Activated CD4-positive, alpha-beta T cell treated with anti-CD3 and anti-CD28 coated beads for 48 hours (primary cell): ENCODE measurements at regions not wholly inside any gene's neighbourhood (a gene's known extent, or its start where the extent isn't known, plus 50 kb on each side); places are given as distances from the start of the nearest gene placed in this dataset.
"Not testable (repeated sequence)": the region's sequence is repeated elsewhere in the genome, so short reads cannot be mapped to it uniquely, and the experiment has no call there.

Experiments
- DNase-seq: peaks from one replicate; pipeline ENCODE4 v3.0.0-alpha.2; 2020

DNA sequence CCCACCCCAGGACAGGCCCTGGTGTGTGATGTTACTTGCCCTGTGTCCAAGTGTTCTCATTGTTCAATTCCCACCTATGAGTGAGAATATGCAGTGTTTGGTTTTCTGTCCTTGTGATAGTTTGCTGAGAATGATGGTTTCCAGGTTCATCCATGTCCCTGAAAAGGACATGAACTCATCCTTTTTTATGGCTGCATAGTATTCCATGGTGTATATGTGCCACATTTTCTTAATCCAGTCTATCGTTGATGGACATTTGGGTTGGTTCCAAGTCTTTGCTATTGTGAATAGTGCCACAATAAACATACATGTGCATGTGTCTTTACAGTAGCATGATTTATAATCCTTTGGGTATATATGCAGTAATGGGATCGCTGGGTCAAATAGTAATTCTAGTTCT is 340.2 kb upstream of the MEIS1 start:
- not testable (repeated sequence) for DNase-seq

DNA sequence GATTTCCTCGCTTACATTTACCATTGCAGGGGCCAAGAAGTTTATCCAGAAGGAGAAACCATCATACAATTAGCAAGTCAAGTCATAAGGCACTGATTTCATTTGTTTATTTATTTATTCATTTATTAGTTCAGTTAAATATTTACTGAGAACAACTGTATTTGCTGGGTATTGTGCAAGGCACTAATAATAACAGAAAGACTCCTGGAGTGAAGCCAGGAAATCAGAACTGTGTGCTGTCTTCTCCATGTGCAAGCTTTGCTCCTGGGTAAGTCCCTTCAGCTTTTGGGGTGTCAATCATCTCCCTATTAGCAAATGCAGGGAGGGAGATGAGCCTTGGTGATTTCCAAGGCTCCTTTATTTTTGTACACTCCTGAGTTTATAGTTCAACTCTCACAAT is 341.6 kb upstream of the MEIS1 start:
- DNase-seq, result no peak

DNA sequence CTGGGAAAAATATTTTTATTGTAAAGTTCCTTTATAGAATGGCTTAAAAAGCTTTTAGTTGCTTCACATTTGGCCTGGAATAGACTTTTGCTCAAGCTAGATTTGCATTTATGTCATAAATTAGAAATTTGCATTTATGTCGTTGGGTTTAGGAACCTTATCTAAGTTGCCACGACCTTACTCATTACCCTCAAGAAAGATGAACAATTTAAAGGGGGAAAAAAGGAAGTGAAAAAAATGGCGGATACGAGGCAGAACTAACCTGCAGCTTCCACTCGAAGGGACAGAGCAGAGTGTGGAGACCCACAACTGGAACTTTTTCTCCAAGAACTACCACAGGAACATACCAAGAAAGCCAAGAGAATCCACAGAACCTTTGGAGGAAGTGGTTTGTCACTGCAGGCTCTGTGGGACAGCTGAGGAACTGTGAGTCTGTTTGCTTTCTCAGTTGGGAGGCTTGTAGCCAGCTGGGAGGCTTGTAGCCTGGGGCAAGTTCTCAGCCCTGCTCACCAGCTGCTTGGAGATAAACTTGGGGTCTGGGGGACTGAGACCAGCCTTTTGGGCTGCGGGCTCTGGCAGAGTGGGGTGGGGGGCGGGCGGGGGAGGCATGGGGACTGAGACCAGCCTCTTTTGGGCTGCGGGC is 349.9 kb upstream of the MEIS1 start:
- DNase-seq, result no peak

GRCh38 chr2:66082581-66082980 is 352.3 kb upstream of the MEIS1 start:
- DNase-seq, result no peak

DNA sequence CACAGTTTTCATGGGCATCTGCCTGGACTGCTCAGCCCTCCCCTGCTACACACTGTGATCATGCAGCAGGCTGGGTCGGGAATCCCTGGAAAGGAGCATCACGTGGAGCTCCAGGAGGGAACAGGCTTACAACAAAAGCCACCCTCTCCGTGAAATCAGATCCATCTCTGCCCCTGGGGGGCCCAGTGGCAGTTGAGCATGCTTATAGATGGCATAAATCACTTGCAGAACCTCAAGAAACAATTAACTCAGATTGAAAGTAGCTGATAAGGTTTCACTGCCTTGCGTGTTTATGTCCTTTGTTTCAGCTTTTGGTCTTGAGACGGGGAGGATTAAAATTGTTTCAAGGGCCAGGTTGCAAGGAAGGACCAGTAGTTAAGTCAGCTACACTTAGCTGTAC is 354.8 kb upstream of the MEIS1 start:
- DNase-seq, result no peak

GRCh38 chr2:66073172-66073571 is 361.8 kb upstream of the MEIS1 start:
- no peak for DNase-seq

GRCh38 chr2:66070721-66071602 is 364.0 kb upstream of the MEIS1 start:
- DNase-seq, result no peak

DNA sequence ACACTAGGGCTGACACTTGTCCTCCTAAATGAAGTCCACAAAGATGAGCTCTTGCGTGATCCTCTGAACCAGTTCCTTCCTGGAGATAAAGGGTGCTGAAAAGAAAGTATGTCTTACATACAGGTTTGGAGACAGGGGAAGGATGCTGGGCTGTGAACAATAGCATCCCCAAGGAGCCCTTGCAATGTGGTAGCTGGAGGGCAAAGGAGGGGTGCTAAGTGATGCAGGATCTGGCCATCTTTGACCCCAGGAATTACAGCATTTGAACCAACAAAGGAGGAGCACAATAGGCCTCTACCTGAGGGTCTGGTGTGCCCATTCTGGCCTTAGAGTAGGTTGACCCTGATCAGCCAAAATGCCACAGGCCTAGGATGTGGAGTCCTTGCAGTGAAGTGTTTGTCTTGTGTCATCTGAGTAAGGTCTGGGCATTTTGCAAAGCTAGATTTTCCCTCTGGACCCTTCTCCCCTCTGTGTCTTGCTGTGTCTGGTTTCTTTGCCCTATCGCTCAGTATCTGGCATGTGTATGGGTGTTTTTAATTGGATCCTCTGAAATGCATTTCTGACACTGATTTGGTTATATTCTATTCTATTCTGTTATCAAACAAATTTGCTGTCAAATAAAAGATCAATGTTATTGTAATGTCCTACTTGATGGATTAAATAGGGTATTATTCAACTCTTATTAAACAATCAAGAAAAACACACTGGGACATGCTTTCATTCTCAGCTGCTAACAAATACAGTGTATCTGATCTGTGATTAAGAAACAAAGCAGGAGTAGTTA is 364.8 kb upstream of the MEIS1 start:
- no peak for DNase-seq

- DNase-seq, result no peak
Observed at GRCh38 chr2:66066032-66066431, 368.9 kb upstream of the MEIS1 start.

GRCh38 chr2:66059332-66059731 is 375.6 kb upstream of the MEIS1 start:
- no peak for DNase-seq

- DNase-seq, result no peak
Observed at GRCh38 chr2:66058675-66059074, 376.2 kb upstream of the MEIS1 start.

DNA sequence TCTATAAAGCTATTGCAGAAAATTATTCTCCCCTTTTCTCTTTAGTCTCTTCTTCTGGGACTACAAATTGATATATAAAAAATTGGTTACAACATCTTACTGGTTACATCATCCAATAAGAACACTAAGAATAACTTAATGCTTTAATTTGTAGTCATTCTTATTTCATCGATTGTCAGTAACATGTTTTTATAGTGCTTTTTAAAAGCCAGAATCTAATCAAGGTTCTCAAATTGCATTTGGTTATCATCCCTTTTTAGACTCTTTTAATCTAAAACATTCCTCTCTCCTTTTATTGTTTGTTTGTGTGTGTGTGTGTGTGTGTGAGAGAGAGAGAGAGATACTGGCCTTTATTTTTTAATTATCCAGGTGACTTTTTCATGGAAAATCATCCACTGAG is 377.1 kb upstream of the MEIS1 start:
- DNase-seq, result no peak

- no peak for DNase-seq
Observed at GRCh38 chr2:66050392-66050791, 384.5 kb upstream of the MEIS1 start.

- no peak for DNase-seq
Observed at GRCh38 chr2:66048667-66049066, 386.3 kb upstream of the MEIS1 start.

DNA sequence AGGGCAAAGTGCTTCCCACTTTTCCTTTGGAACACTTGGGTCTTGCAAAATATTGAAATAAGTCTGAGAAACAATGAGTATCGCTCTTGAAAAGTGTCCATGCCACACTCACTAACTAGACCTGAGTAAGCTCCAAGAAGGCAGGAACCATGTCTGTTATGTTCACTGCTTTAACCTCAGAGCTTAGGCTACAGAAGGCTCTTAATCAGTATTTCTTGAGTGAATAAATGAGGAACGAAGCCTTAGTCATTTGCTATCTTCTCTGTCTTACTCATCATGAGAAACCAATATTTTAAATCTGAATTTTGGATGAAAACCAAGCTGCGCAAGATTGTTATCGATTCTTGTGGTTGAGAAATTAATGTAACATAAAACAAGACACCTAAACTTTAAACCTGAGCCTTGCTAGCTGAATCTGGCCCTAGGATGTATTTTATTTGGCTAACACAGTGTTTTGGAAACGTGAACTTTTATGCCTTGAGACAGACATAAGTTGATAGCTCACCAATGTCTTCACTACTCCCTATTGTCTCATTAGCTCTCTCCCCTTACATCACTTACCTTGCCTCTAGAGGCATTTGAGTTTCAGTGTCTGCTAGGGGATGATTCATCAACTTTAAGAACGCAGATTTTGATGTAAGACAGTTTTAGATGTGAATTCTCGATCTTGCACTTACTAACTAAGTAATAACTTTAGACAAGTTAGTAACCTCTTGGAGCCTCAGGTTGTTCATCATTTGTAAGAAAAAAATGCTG is 392.8 kb upstream of the MEIS1 start:
- DNase-seq, result no peak

GRCh38 chr2:66036948-66037347 is 398.0 kb upstream of the MEIS1 start:
- no peak for DNase-seq

DNA sequence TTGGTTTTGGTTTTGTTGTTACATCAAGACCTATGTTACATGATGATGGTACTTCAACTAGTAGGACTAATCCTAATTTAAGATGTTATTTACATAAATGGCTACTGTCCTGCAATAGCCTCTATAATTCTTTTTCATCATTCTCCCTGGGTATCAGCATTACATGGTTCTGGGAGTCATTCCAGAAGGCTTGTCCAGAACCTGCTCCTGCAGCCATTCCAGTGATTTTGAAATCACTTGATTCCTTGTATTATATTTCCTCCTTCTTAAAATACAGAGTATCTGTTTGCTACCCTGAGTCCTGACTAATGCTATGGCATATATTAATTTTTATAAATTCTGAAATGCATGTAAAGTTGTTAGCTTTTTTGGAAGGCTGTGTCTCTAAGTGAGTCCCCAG is 400.5 kb upstream of the MEIS1 start:
- DNase-seq, result no peak

DNA sequence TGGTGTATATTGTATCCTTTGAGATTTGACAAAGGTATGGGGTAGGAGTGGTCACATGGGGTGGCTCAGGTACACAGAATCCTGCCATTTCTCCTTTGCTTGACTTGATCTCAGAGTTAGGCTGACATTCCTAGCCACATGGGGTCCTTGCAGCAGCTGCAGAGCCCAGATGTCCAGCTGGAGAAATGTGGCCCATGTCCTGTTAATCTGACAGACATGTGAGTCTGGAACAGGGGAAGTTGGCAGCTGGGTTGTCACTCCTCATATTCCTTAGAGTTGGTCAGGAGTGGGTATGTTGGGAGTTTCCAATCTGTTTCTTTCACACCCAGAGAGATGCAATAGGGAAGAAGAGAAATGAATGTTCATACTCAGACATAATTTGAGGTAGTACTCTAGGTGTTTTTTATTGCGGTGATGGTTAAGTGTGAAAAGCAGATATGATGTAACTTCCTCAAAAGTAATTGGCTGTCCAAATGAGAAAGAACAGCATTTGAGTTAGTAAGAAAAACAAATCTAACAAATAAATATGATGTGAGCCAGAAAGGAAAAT is 402.6 kb upstream of the MEIS1 start:
- no peak for DNase-seq

GRCh38 chr2:66031236-66031635 is 403.7 kb upstream of the MEIS1 start:
- no peak for DNase-seq

- no peak for DNase-seq
Observed at GRCh38 chr2:66030553-66030952, 404.4 kb upstream of the MEIS1 start.

GRCh38 chr2:66024391-66024790 is 410.5 kb upstream of the MEIS1 start:
- DNase-seq, result no peak

GRCh38 chr2:66021296-66021695 is 413.6 kb upstream of the MEIS1 start:
- no peak for DNase-seq

- DNase-seq, result no peak
Observed at GRCh38 chr2:66017763-66018162, 417.2 kb upstream of the MEIS1 start.
